Immature natural killer cell (primary cell): ENCODE measurements at regions not wholly inside any gene's neighbourhood (a gene's known extent, or its start where the extent isn't known, plus 50 kb on each side); places are given as distances from the start of the nearest gene placed in this dataset.

Experiments used
- DNase-seq, 3 donors: peaks; one replicate each; pipeline ENCODE4 v3.0.0; 2022; ENCODE audit warnings: mixed read lengths in 1 of 3
- H3K27ac Mint-ChIP-seq, 6 donors: one replicate each; pipeline ENCODE4 v1.8.0; 2020; ENCODE audit warnings: mixed read lengths in 6 of 6, mild to moderate bottlenecking in 5 of 6, inconsistent platforms in 4 of 6, moderate library complexity in 3 of 6
- H3K27me3 Mint-ChIP-seq, 3 donors: one replicate each; pipeline ENCODE4 v1.8.0; 2020 to 2021; ENCODE audit warnings: low read depth in 3 of 3, mild to moderate bottlenecking in 3 of 3, mixed read lengths in 3 of 3, moderate library complexity in 3 of 3, inconsistent platforms in 1 of 3
- H3K36me3 Mint-ChIP-seq, 3 donors: one replicate each; pipeline ENCODE4 v1.8.0; 2020; ENCODE audit warnings: mixed read lengths in 3 of 3, inconsistent platforms in 2 of 3, mild to moderate bottlenecking in 2 of 3
- H3K4me1 Mint-ChIP-seq, 2 donors: one replicate each; pipeline ENCODE4 v1.8.0; 2020; ENCODE audit warnings: inconsistent platforms in 2 of 2, mild to moderate bottlenecking in 2 of 2, mixed read lengths in 2 of 2, moderate library complexity in 1 of 2
- H3K4me3 Mint-ChIP-seq, 5 donors: one replicate each; pipeline ENCODE4 v1.8.0; 2020; ENCODE audit warnings: mild to moderate bottlenecking in 5 of 5, mixed read lengths in 5 of 5, inconsistent platforms in 3 of 5, moderate library complexity in 3 of 5
- H3K9me3 Mint-ChIP-seq, 6 donors: one replicate each; pipeline ENCODE4 v1.8.0; 2020; ENCODE audit warnings: mild to moderate bottlenecking in 6 of 6, mixed read lengths in 6 of 6, inconsistent platforms in 4 of 6, moderate library complexity in 3 of 6

GRCh38 chr10:76723844-76724243, 913.8 kb downstream of the KCNMA1 start:
- Mint-ChIP-seq H3K9me3 (peaks cover 0 to 5% (median 0%) of the 10 kb centered on the region in 6 donors), H3K27me3 (peaks cover 0 to 1% (median 0%) of the 10 kb centered on the region in 3 donors), H3K27ac (no peak overlapping the region), H3K4me3 (no peak overlapping the region), H3K4me1 (no peaks in the 10 kb centered on the region), H3K36me3 (no peaks in the 10 kb centered on the region)
- DNase-seq, result no peak

- H3K4me3 Mint-ChIP-seq, result no peak overlapping the region
- no peak overlapping the region for H3K27ac Mint-ChIP-seq
- peaks cover 0 to under 1% (median 0%) of the 10 kb centered on the region in 3 donors for H3K27me3 Mint-ChIP-seq
- no peaks in the 10 kb centered on the region for H3K36me3 Mint-ChIP-seq
- no peak for DNase-seq
- peaks cover 0 to 5% (median 0%) of the 10 kb centered on the region in 6 donors for H3K9me3 Mint-ChIP-seq
- H3K4me1 Mint-ChIP-seq, result no peaks in the 10 kb centered on the region
Observed at GRCh38 chr10:76721891-76722505, 915.6 kb downstream of the KCNMA1 start.

GRCh38 chr10:76719006-76719405, 918.6 kb downstream of the KCNMA1 start:
- DNase-seq, result no peak
- peaks cover 0 to 2% (median 0%) of the 10 kb centered on the region in 3 donors for H3K27me3 Mint-ChIP-seq
- H3K36me3 Mint-ChIP-seq, result peaks cover 0 to 3% (median 0%) of the 10 kb centered on the region in 3 donors
- no peaks in the 10 kb centered on the region for H3K4me1 Mint-ChIP-seq
- H3K9me3 Mint-ChIP-seq, result peaks cover 0 to 5% (median 0%) of the 10 kb centered on the region in 6 donors
- no peak overlapping the region for H3K27ac Mint-ChIP-seq
- H3K4me3 Mint-ChIP-seq, result no peak overlapping the region

- H3K4me1 Mint-ChIP-seq, result no peaks in the 10 kb centered on the region
- H3K27me3 Mint-ChIP-seq, result peaks cover 0 to 2% (median 2%) of the 10 kb centered on the region in 3 donors
- peaks cover 0 to 6% (median 0%) of the 10 kb centered on the region in 6 donors for H3K9me3 Mint-ChIP-seq
- DNase-seq, result no peak
- H3K27ac Mint-ChIP-seq, result no peak overlapping the region
- H3K36me3 Mint-ChIP-seq, result peaks cover 0 to 3% (median 3%) of the 10 kb centered on the region in 3 donors
- H3K4me3 Mint-ChIP-seq, result no peak overlapping the region
Observed at GRCh38 chr10:76717141-76717540, 920.5 kb downstream of the KCNMA1 start.

- H3K4me1 Mint-ChIP-seq, result no peaks in the 10 kb centered on the region
- H3K27me3 Mint-ChIP-seq, result peaks cover 0 to 3% (median 2%) of the 10 kb centered on the region in 3 donors
- no peak for DNase-seq
- H3K27ac Mint-ChIP-seq, result no peak overlapping the region
- peaks cover 0 to 6% (median 3%) of the 10 kb centered on the region in 6 donors for H3K9me3 Mint-ChIP-seq
- H3K4me3 Mint-ChIP-seq, result no peak overlapping the region
- H3K36me3 Mint-ChIP-seq, result peaks cover 0 to 4% (median 3%) of the 10 kb centered on the region in 3 donors
Observed at GRCh38 chr10:76711222-76711997, 926.2 kb downstream of the KCNMA1 start.

- H3K4me1 Mint-ChIP-seq, result no peaks in the 10 kb centered on the region
- peaks cover 0 to 6% (median 3%) of the 10 kb centered on the region in 3 donors for H3K27me3 Mint-ChIP-seq
- H3K9me3 Mint-ChIP-seq, result peaks cover 2 to 14% (median 4%) of the 10 kb centered on the region in 6 donors
- DNase-seq, result no peak
- H3K36me3 Mint-ChIP-seq, result no peaks in the 10 kb centered on the region
- H3K4me3 Mint-ChIP-seq, result no peak overlapping the region
- no peak overlapping the region for H3K27ac Mint-ChIP-seq
Observed at GRCh38 chr10:76700241-76700640, 937.4 kb downstream of the KCNMA1 start.

GRCh38 chr10:76697923-76698322, 939.7 kb downstream of the KCNMA1 start:
- H3K9me3 Mint-ChIP-seq, result peaks cover 2 to 19% (median 5%) of the 10 kb centered on the region in 6 donors
- no peak overlapping the region for H3K27ac Mint-ChIP-seq
- H3K4me3 Mint-ChIP-seq, result no peak overlapping the region
- DNase-seq, result no peak
- no peaks in the 10 kb centered on the region for H3K4me1 Mint-ChIP-seq
- peaks cover 0 to 6% (median 3%) of the 10 kb centered on the region in 3 donors for H3K27me3 Mint-ChIP-seq
- H3K36me3 Mint-ChIP-seq, result no peaks in the 10 kb centered on the region

- no peak for DNase-seq
- Mint-ChIP-seq H3K9me3 (peaks cover 4 to 26% (median 7%) of the 10 kb centered on the region in 6 donors), H3K27me3 (peaks cover 0 to 4% (median 3%) of the 10 kb centered on the region in 3 donors), H3K4me1 (no peaks in the 10 kb centered on the region), H3K27ac (no peak overlapping the region), H3K4me3 (no peak overlapping the region), H3K36me3 (peaks cover 0 to 3% (median 0%) of the 10 kb centered on the region in 3 donors)
Observed at GRCh38 chr10:76695069-76695468, 942.5 kb downstream of the KCNMA1 start.

GRCh38 chr10:76686201-76686600, 951.4 kb downstream of the KCNMA1 start:
- H3K4me1 Mint-ChIP-seq, result no peaks in the 10 kb centered on the region
- peaks cover 0 to 22% (median 4%) of the 10 kb centered on the region in 6 donors for H3K9me3 Mint-ChIP-seq
- no peak overlapping the region for H3K4me3 Mint-ChIP-seq
- peaks cover 0 to 2% (median 0%) of the 10 kb centered on the region in 3 donors for H3K36me3 Mint-ChIP-seq
- H3K27me3 Mint-ChIP-seq, result no peaks in the 10 kb centered on the region
- no peak overlapping the region for H3K27ac Mint-ChIP-seq
- DNase-seq, result no peak

GRCh38 chr10:76684968-76685367, 952.6 kb downstream of the KCNMA1 start:
- no peaks in the 10 kb centered on the region for H3K36me3 Mint-ChIP-seq
- H3K4me3 Mint-ChIP-seq, result no peak overlapping the region
- DNase-seq, result no peak
- H3K27ac Mint-ChIP-seq, result no peak overlapping the region
- no peaks in the 10 kb centered on the region for H3K4me1 Mint-ChIP-seq
- no peaks in the 10 kb centered on the region for H3K27me3 Mint-ChIP-seq
- H3K9me3 Mint-ChIP-seq, result peaks cover 0 to 12% (median under 1%) of the 10 kb centered on the region in 6 donors

- Mint-ChIP-seq H3K27ac (no peak overlapping the region), H3K27me3 (peaks cover 0 to 2% (median 0%) of the 10 kb centered on the region in 3 donors), H3K4me3 (no peak overlapping the region), H3K9me3 (peaks cover 0 to 5% (median 0%) of the 10 kb centered on the region in 6 donors), H3K4me1 (no peaks in the 10 kb centered on the region), H3K36me3 (no peaks in the 10 kb centered on the region)
- DNase-seq, result no peak
Observed at GRCh38 chr10:76681153-76681552, 956.5 kb downstream of the KCNMA1 start.

- Mint-ChIP-seq H3K36me3 (no peaks in the 10 kb centered on the region), H3K4me3 (no peak overlapping the region), H3K9me3 (peaks cover 0 to 8% (median 0%) of the 10 kb centered on the region in 6 donors), H3K4me1 (no peaks in the 10 kb centered on the region), H3K27ac (no peak overlapping the region), H3K27me3 (peaks cover 0 to 2% (median 0%) of the 10 kb centered on the region in 3 donors)
- no peak for DNase-seq
Observed at GRCh38 chr10:76679030-76679429, 958.6 kb downstream of the KCNMA1 start.

GRCh38 chr10:76675951-76676587, 961.5 kb downstream of the KCNMA1 start:
- Mint-ChIP-seq H3K27ac (no peak overlapping the region), H3K4me1 (no peaks in the 10 kb centered on the region), H3K4me3 (no peak overlapping the region), H3K27me3 (peaks cover 0 to 3% (median 0%) of the 10 kb centered on the region in 3 donors), H3K9me3 (peaks cover 0 to 5% (median 0%) of the 10 kb centered on the region in 6 donors), H3K36me3 (no peaks in the 10 kb centered on the region)
- no peak for DNase-seq

GRCh38 chr10:76675561-76675950, 962.1 kb downstream of the KCNMA1 start:
- H3K4me1 Mint-ChIP-seq, result no peaks in the 10 kb centered on the region
- H3K4me3 Mint-ChIP-seq, result no peak overlapping the region
- DNase-seq, result no peak
- no peak overlapping the region for H3K27ac Mint-ChIP-seq
- H3K9me3 Mint-ChIP-seq, result peaks cover 0 to 5% (median 0%) of the 10 kb centered on the region in 6 donors
- H3K27me3 Mint-ChIP-seq, result peaks cover 0 to 3% (median 0%) of the 10 kb centered on the region in 3 donors
- H3K36me3 Mint-ChIP-seq, result no peaks in the 10 kb centered on the region
